ENCODE measurements at regions not wholly inside any gene's neighbourhood (a gene's known extent, or its start where the extent isn't known, plus 50 kb on each side); places are given as distances from the start of the nearest gene placed in this dataset.

- TF ChIP-seq EZH2 (IDR thresholded peaks at IDR 0.05; ENCODE audit: insufficient read depth, low read length) (no peak), CTCF (IDR thresholded peaks at IDR 0.05; ENCODE audit: insufficient read depth, low read depth, low read length) (no peak)
Measured at GRCh38 chr21:18521204-18521603, 117.6 kb upstream of the TMPRSS15 start.

Measured in astrocyte (in vitro differentiated cells and primary cell).